Thyroid gland (tissue), 4 donors: ENCODE measurements at regions not wholly inside any gene's neighbourhood (a gene's known extent, or its start where the extent isn't known, plus 50 kb on each side); places are given as distances from the start of the nearest gene placed in this dataset.

Source experiments
- POLR2A ChIP-seq, 2 donors: fragments of 450-650 bp; IDR thresholded peaks; one replicate each; pipeline ENCODE4 v1.6.1; 2017; ENCODE audit warnings: antibody characterized with exemption in 2 of 2, mild to moderate bottlenecking in 2 of 2, moderate library complexity in 1 of 2
- TF ChIP-seq, protein P1 (sequence below), 6 experiments: fragments of 200-600 bp in 3 of 6; fragments of 450-650 bp in 3 of 6; sonication (generic) in 3 of 6; IDR thresholded peaks; one replicate each; pipeline ENCODE4 v1.5.1; 2016 to 2019; ENCODE audit warnings: antibody characterized with exemption in 6 of 6, mild to moderate bottlenecking in 2 of 6, inconsistent platforms in 1 of 6, moderate library complexity in 1 of 6

DNA sequence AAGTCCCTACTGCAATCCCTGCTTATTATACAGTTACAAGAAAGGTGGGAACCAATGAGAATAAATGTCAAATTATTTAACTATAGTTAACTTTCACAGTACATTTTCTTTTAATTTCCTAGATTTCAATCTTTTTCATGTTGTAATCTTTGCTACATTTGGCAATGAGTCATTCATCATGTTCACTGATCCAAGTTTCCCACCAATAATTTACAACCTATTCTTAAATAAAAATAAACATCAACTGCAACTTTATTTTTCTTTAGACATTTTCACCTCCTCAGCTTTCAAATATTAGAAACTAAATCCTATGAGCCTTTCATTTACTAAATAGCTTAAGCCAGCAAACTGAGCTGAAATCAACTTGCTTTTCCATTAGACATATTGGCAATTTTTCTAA lies 541.3 kb upstream of the BTBD3 start:
- TF ChIP-seq, protein P1, sequence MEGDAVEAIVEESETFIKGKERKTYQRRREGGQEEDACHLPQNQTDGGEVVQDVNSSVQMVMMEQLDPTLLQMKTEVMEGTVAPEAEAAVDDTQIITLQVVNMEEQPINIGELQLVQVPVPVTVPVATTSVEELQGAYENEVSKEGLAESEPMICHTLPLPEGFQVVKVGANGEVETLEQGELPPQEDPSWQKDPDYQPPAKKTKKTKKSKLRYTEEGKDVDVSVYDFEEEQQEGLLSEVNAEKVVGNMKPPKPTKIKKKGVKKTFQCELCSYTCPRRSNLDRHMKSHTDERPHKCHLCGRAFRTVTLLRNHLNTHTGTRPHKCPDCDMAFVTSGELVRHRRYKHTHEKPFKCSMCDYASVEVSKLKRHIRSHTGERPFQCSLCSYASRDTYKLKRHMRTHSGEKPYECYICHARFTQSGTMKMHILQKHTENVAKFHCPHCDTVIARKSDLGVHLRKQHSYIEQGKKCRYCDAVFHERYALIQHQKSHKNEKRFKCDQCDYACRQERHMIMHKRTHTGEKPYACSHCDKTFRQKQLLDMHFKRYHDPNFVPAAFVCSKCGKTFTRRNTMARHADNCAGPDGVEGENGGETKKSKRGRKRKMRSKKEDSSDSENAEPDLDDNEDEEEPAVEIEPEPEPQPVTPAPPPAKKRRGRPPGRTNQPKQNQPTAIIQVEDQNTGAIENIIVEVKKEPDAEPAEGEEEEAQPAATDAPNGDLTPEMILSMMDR (IDR thresholded peaks at IDR 0.05) = no peak
- no peak for TF ChIP-seq POLR2A (IDR thresholded peaks at IDR 0.05)
